Nephron (organoid): ENCODE measurements at regions not wholly inside any gene's neighbourhood (a gene's known extent, or its start where the extent isn't known, plus 50 kb on each side); places are given as distances from the start of the nearest gene placed in this dataset.

Source experiments
- H3K27ac Mint-ChIP-seq, 3 experiments: 2 replicates each; pipeline ENCODE4 v1.8.0; 2020; ENCODE audit warnings: mixed read lengths in 3 of 3, mild to moderate bottlenecking in 2 of 3, moderate library complexity in 1 of 3
- H3K27me3 Mint-ChIP-seq: 2 replicates; pipeline ENCODE4 v1.8.0; 2021; ENCODE audit warnings: low read depth, mild to moderate bottlenecking, moderate library complexity, mixed read lengths
- H3K36me3 Mint-ChIP-seq: 2 replicates; pipeline ENCODE4 v1.8.0; 2020; ENCODE audit warnings: low read depth, mixed read lengths
- H3K4me1 Mint-ChIP-seq: 2 replicates; pipeline ENCODE4 v1.8.0; 2020; ENCODE audit warnings: mixed read lengths
- H3K4me3 Mint-ChIP-seq, 3 experiments: 2 replicates each; pipeline ENCODE4 v1.8.0; 2020; ENCODE audit warnings: mild to moderate bottlenecking in 3 of 3, mixed read lengths in 3 of 3, moderate library complexity in 2 of 3
- H3K9me3 Mint-ChIP-seq: 2 replicates; pipeline ENCODE4 v1.8.0; 2020; ENCODE audit warnings: mixed read lengths
- CTCF ChIP-seq, 3 experiments: fragments of 200-600 bp; sonication (generic); IDR thresholded peaks; one replicate each; pipeline ENCODE4 v1.5.0; 2021; ENCODE audit warnings: antibody characterized with exemption in 3 of 3; ENCODE audit not compliant: unreplicated experiment in 3 of 3

- Mint-ChIP-seq H3K4me3 (no peak overlapping the region), H3K27me3 (peaks cover 30% of the 10 kb centered on the region)
- TF ChIP-seq CTCF (IDR thresholded peaks at IDR 0.05; ENCODE audit: unreplicated experiment in 3 of 3), result no peak
These were observed 265.7 kb downstream of the XXYLT1 start for GRCh38 chr3:195005251-195005620.

GRCh38 chr3:195005759-195006510, 265.0 kb downstream of the XXYLT1 start:
- no peak overlapping the region for H3K27ac Mint-ChIP-seq
- H3K36me3 Mint-ChIP-seq, result no peaks in the 10 kb centered on the region
- peaks cover 24% of the 10 kb centered on the region for H3K4me1 Mint-ChIP-seq
- H3K27me3 Mint-ChIP-seq, result peaks cover 30% of the 10 kb centered on the region
- no peak overlapping the region for H3K4me3 Mint-ChIP-seq
- H3K9me3 Mint-ChIP-seq, result peaks cover 9% of the 10 kb centered on the region
- TF ChIP-seq CTCF (IDR thresholded peaks at IDR 0.05; ENCODE audit: unreplicated experiment in 3 of 3), result no peak

More at GRCh38 chr3:195005251-195005620, 265.7 kb downstream of the XXYLT1 start:
- no peaks in the 10 kb centered on the region for H3K36me3 Mint-ChIP-seq
- H3K4me1 Mint-ChIP-seq, result peaks cover 24% of the 10 kb centered on the region
- peaks cover 9% of the 10 kb centered on the region for H3K9me3 Mint-ChIP-seq
- H3K27ac Mint-ChIP-seq, result no peak overlapping the region

- Mint-ChIP-seq H3K27me3 (peaks cover 29% of the 10 kb centered on the region), H3K27ac (no peak overlapping the region), H3K4me3 (no peak overlapping the region), H3K9me3 (peaks cover 9% of the 10 kb centered on the region), H3K36me3 (no peaks in the 10 kb centered on the region), H3K4me1 (peaks cover 16% of the 10 kb centered on the region)
- no peak for TF ChIP-seq CTCF (IDR thresholded peaks at IDR 0.05; ENCODE audit: unreplicated experiment in 3 of 3)
These were observed 263.8 kb downstream of the XXYLT1 start for GRCh38 chr3:195007151-195007550.

- no peak for TF ChIP-seq CTCF (IDR thresholded peaks at IDR 0.05; ENCODE audit: unreplicated experiment in 3 of 3)
- peaks cover 10% of the 10 kb centered on the region for H3K4me1 Mint-ChIP-seq
- H3K27ac Mint-ChIP-seq, result no peak overlapping the region
- H3K27me3 Mint-ChIP-seq, result peaks cover 31% of the 10 kb centered on the region
- peaks cover 9% of the 10 kb centered on the region for H3K9me3 Mint-ChIP-seq
- H3K4me3 Mint-ChIP-seq, result no peak overlapping the region
- no peaks in the 10 kb centered on the region for H3K36me3 Mint-ChIP-seq
These were observed 263.2 kb downstream of the XXYLT1 start for GRCh38 chr3:195007766-195008165.

- peaks cover 4% of the 10 kb centered on the region for H3K4me1 Mint-ChIP-seq
- peaks cover 9% of the 10 kb centered on the region for H3K9me3 Mint-ChIP-seq
- H3K36me3 Mint-ChIP-seq, result no peaks in the 10 kb centered on the region
- H3K27ac Mint-ChIP-seq, result no peak overlapping the region
- TF ChIP-seq CTCF (IDR thresholded peaks at IDR 0.05; ENCODE audit: unreplicated experiment in 3 of 3), result no peak
- H3K4me3 Mint-ChIP-seq, result no peak overlapping the region
- peaks cover 37% of the 10 kb centered on the region for H3K27me3 Mint-ChIP-seq
These were observed 262.1 kb downstream of the XXYLT1 start for GRCh38 chr3:195008816-195009215.

- Mint-ChIP-seq H3K27me3 (peaks cover 34% of the 10 kb centered on the region), H3K4me1 (peaks cover 4% of the 10 kb centered on the region), H3K9me3 (peaks cover 9% of the 10 kb centered on the region), H3K36me3 (no peaks in the 10 kb centered on the region), H3K4me3 (no peak overlapping the region), H3K27ac (no peak overlapping the region)
- no peak for TF ChIP-seq CTCF (IDR thresholded peaks at IDR 0.05; ENCODE audit: unreplicated experiment in 3 of 3)
These were observed 261.3 kb downstream of the XXYLT1 start for GRCh38 chr3:195009616-195010015.
